ENCODE measurements at regions not wholly inside any gene's neighbourhood (a gene's known extent, or its start where the extent isn't known, plus 50 kb on each side); places are given as distances from the start of the nearest gene placed in this dataset.

DNA sequence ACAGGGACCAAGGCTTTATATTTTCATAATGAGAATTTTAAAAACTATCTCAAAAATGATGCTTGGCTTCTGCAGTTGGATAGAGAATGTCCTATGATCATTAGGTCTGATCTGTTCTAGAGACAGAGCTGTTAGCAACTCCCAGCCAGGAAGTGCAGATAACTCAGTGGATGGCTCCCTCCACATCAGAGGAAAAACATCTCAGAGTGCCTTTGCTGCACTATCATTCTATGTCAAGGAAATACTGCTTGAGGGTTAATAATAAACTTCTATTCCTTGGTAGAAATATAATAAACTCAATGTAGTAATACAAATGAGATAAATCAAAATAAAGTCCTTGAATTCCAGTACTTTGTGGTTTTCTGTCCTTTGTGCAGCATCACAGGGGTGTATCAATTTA, 78.0 kb upstream of the BET1 start:
- H3K4me3 ChIP-seq (replicated peaks; ENCODE audit: insufficient read depth, low read length), result no peak overlapping the region
- H3K27ac ChIP-seq (replicated peaks), result no peak overlapping the region
- no peak for DNase-seq (ENCODE audit: low read depth in 1 of 2, low spot score in 1 of 2)
- peaks cover 4% of the 10 kb centered on the region for H3K27me3 ChIP-seq (ENCODE audit: insufficient read depth, poor library complexity, severe bottlenecking)
- TF ChIP-seq SPI1 (IDR thresholded peaks at IDR 0.05; ENCODE audit: borderline replicate concordance, low read depth), result no peak
- no peak for TF ChIP-seq CTCF (IDR thresholded peaks at IDR 0.05; ENCODE audit: insufficient read depth, low read length)
- no peak for TF ChIP-seq REST (IDR thresholded peaks at IDR 0.05; ENCODE audit: insufficient replicate concordance, low read depth)
- TF ChIP-seq POLR2AphosphoS5 (IDR thresholded peaks at IDR 0.05; ENCODE audit: low read depth), result no peak
- no peak for TF ChIP-seq GABPA (IDR thresholded peaks at IDR 0.05; ENCODE audit: low read depth)

- H3K27ac ChIP-seq (replicated peaks), result no peak overlapping the region
- H3K4me3 ChIP-seq (replicated peaks; ENCODE audit: insufficient read depth, low read length), result no peak overlapping the region
- TF ChIP-seq SPI1 (IDR thresholded peaks at IDR 0.05; ENCODE audit: borderline replicate concordance, low read depth) (no peak), CTCF (IDR thresholded peaks at IDR 0.05; ENCODE audit: insufficient read depth, low read length) (peak; percentile 86)
- peak; percentile 8 to 53 for DNase-seq (ENCODE audit: low read depth in 1 of 2, low spot score in 1 of 2)
- H3K27me3 ChIP-seq (ENCODE audit: insufficient read depth, poor library complexity, severe bottlenecking), result peaks cover 4% of the 10 kb centered on the region
Measured at GRCh38 chr7:94087664-94088352, 83.7 kb upstream of the BET1 start.

DNA sequence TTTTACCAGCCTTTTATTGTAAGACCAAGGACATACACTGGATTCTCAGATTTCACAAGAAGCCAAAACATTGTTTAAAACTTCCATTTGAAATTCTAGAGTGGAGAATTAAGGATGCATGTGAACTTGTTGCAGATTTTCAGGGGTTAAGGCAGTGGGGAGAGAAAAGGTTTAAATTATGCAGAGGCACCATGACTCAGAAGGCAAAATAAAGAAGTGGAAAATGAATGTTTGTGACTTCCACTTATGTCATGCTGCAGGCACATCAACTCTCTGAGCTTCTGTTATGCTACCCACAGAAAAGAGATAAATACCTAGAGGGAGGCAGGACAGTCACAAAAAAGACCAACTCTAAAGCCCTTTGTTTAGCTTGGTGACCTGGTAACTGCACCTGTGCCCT, 84.4 kb upstream of the BET1 start:
- TF ChIP-seq REST (IDR thresholded peaks at IDR 0.05; ENCODE audit: insufficient replicate concordance, low read depth), result no peak
- TF ChIP-seq CTCF (IDR thresholded peaks at IDR 0.05; ENCODE audit: insufficient read depth, low read length), result no peak
- TF ChIP-seq SPI1 (IDR thresholded peaks at IDR 0.05; ENCODE audit: borderline replicate concordance, low read depth), result no peak
- TF ChIP-seq POLR2AphosphoS5 (IDR thresholded peaks at IDR 0.05; ENCODE audit: low read depth), result no peak
- TF ChIP-seq GABPA (IDR thresholded peaks at IDR 0.05; ENCODE audit: low read depth), result no peak
- no peak overlapping the region for H3K4me3 ChIP-seq (replicated peaks; ENCODE audit: insufficient read depth, low read length)
- no peak for DNase-seq (ENCODE audit: low read depth in 1 of 2, low spot score in 1 of 2)
- H3K27ac ChIP-seq (replicated peaks), result no peak overlapping the region
- H3K27me3 ChIP-seq (ENCODE audit: insufficient read depth, poor library complexity, severe bottlenecking), result peaks cover 3% of the 10 kb centered on the region

GRCh38 chr7:94089806-94090205, 85.7 kb upstream of the BET1 start:
- TF ChIP-seq REST (IDR thresholded peaks at IDR 0.05; ENCODE audit: insufficient replicate concordance, low read depth) (no peak), CTCF (IDR thresholded peaks at IDR 0.05; ENCODE audit: insufficient read depth, low read length) (no peak), POLR2AphosphoS5 (IDR thresholded peaks at IDR 0.05; ENCODE audit: low read depth) (no peak), GABPA (IDR thresholded peaks at IDR 0.05; ENCODE audit: low read depth) (no peak), SPI1 (IDR thresholded peaks at IDR 0.05; ENCODE audit: borderline replicate concordance, low read depth) (no peak)
- no peak for DNase-seq (ENCODE audit: low read depth in 1 of 2, low spot score in 1 of 2)
- H3K27me3 ChIP-seq (ENCODE audit: insufficient read depth, poor library complexity, severe bottlenecking), result no peaks in the 10 kb centered on the region
- H3K4me3 ChIP-seq (replicated peaks; ENCODE audit: insufficient read depth, low read length), result no peak overlapping the region
- no peak overlapping the region for H3K27ac ChIP-seq (replicated peaks)
